Lung (tissue), 11 donors: ENCODE measurements at regions not wholly inside any gene's neighbourhood (a gene's known extent, or its start where the extent isn't known, plus 50 kb on each side); places are given as distances from the start of the nearest gene placed in this dataset.
A peak's percentile ranks its signal among the peaks of the same experiment; 100 is the strongest.

Source experiments
- ATAC-seq: fragments of 200-7000 bp; cut with Tn5 transposase; one replicate; pipeline ENCODE4 v1.9.1; 2020; ENCODE audit warnings: moderate number of reproducible peaks; ENCODE audit not compliant: insufficient read depth, low FRiP score
- DNase-seq, 3 donors: peaks; one replicate each; pipeline ENCODE4 v3.0.0-alpha.2; 2013 to 2017
- H3K27ac ChIP-seq, 2 donors: one replicate each; pipeline ENCODE4 v1.5.1; 2013; ENCODE audit warnings: mild to moderate bottlenecking in 2 of 2, moderate library complexity in 2 of 2, control low read depth in 1 of 2, inconsistent platforms in 1 of 2, low read depth in 1 of 2, low read length in 1 of 2
- H3K27me3 ChIP-seq, 3 donors: one replicate each; pipeline ENCODE4 v1.5.1; 2013; ENCODE audit warnings: low read length in 2 of 3; ENCODE audit not compliant: control insufficient read depth in 3 of 3, insufficient read depth in 3 of 3
- H3K36me3 ChIP-seq, 4 donors: one replicate each; pipeline ENCODE4 v1.5.1; 2013; ENCODE audit warnings: low read length in 4 of 4, mild to moderate bottlenecking in 1 of 4, moderate library complexity in 1 of 4; ENCODE audit not compliant: control insufficient read depth in 4 of 4, insufficient read depth in 4 of 4
- H3K4me1 ChIP-seq, 5 donors: one replicate each; pipeline ENCODE4 v1.5.1; 2013; ENCODE audit warnings: low read length in 5 of 5, mild to moderate bottlenecking in 2 of 5, moderate library complexity in 1 of 5; ENCODE audit not compliant: control insufficient read depth in 5 of 5, insufficient read depth in 5 of 5
- H3K4me3 ChIP-seq: one replicate; pipeline ENCODE4 v1.5.1; 2013; ENCODE audit warnings: mild to moderate bottlenecking, control low read depth, moderate library complexity
- H3K9ac ChIP-seq, 2 donors: one replicate each; pipeline ENCODE4 v1.5.1; 2013; ENCODE audit warnings: low read length in 2 of 2, control low read depth in 1 of 2; ENCODE audit not compliant: insufficient read depth in 1 of 2
- H3K9me3 ChIP-seq, 4 donors: one replicate each; pipeline ENCODE4 v1.5.1; 2013; ENCODE audit warnings: low read length in 3 of 4, mild to moderate bottlenecking in 1 of 4, moderate library complexity in 1 of 4; ENCODE audit not compliant: control insufficient read depth in 4 of 4, insufficient read depth in 3 of 4
- WGBS, 2 donors: extraction: QIAGEN DNeasy Blood & Tissue Kit; methylation state at CpG; one replicate each; pipeline ENCODE4 v1.1.7; 2013; 5-methylcytosine and 5-hydroxymethylcytosine counted together
- TF ChIP-seq, protein P1 (sequence below): IDR thresholded peaks from 2 replicates; pipeline ENCODE4 v1.5.1; 2012; ENCODE audit warnings: mild to moderate bottlenecking; ENCODE audit errors: control extremely low read depth, extremely low read depth
- donor health status: control.
- donor health status: control.
- donor health status: Bipolar disorder and iron deficiency.
- donor health status: healthy.
- donor health status: DM: yes; HTN: yes; CAD: no.

DNA sequence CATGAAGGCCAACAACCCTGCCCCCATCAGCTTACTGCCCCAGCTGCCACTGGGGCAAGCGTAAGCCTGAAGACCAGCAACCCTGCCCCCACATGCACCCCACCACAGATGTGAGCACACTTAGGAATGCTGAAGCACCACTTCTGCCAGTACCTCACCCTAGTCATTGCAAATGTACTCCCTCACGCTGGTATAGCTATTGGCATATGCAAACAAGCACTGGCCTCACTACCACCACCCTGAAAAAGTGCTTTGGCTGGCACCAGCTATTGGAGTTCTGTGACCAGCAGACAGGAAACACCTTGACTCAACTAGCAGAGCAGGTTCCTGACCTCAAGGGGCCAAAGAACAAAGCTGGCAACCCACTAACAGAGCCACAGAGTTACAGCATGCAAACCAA, 534.4 kb upstream of the POU3F4 start:
- no peaks in the 10 kb centered on the region for H3K4me1 ChIP-seq
- no peaks in the 10 kb centered on the region for H3K27me3 ChIP-seq
- DNase-seq, result peak in 2 of 3 donors; percentile 1 to 5
- 27 to 34% methylated on average over 2 of the region's 2 CpGs for WGBS, 2 donors
- no peak overlapping the region for H3K9ac ChIP-seq
- no peak for ATAC-seq
- TF ChIP-seq, protein P1, sequence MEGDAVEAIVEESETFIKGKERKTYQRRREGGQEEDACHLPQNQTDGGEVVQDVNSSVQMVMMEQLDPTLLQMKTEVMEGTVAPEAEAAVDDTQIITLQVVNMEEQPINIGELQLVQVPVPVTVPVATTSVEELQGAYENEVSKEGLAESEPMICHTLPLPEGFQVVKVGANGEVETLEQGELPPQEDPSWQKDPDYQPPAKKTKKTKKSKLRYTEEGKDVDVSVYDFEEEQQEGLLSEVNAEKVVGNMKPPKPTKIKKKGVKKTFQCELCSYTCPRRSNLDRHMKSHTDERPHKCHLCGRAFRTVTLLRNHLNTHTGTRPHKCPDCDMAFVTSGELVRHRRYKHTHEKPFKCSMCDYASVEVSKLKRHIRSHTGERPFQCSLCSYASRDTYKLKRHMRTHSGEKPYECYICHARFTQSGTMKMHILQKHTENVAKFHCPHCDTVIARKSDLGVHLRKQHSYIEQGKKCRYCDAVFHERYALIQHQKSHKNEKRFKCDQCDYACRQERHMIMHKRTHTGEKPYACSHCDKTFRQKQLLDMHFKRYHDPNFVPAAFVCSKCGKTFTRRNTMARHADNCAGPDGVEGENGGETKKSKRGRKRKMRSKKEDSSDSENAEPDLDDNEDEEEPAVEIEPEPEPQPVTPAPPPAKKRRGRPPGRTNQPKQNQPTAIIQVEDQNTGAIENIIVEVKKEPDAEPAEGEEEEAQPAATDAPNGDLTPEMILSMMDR, result no peak
- H3K27ac ChIP-seq, result no peak overlapping the region
- H3K4me3 ChIP-seq, result no peak overlapping the region
- H3K36me3 ChIP-seq, result no peaks in the 10 kb centered on the region
- no peaks in the 10 kb centered on the region for H3K9me3 ChIP-seq

DNA sequence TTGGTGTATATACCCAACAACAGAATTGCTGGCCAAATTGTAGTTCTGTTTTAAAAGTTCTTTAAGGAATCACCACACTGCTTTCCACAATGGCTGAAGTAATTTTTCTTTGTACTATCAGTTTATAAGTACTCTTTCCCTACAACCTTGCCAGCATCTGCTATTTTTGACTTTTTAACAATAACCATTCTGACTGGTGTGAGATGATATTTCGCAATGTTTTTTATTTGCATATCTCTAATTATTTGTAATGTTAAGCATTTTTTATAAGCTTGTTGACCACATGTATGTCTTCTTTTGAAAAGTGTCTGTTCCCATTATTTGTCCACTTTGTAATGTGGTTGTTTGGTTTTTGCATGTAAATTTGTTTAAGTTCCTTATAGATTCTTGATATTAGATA, 509.9 kb upstream of the POU3F4 start:
- H3K27ac ChIP-seq, result no peak overlapping the region
- H3K9ac ChIP-seq, result no peak overlapping the region
- 90 to 91% methylated on average over 1 of the region's 1 CpG for WGBS, 2 donors
- no peak for ATAC-seq
- H3K36me3 ChIP-seq, result no peaks in the 10 kb centered on the region
- no peaks in the 10 kb centered on the region for H3K9me3 ChIP-seq
- no peak for DNase-seq
- no peaks in the 10 kb centered on the region for H3K27me3 ChIP-seq
- no peaks in the 10 kb centered on the region for H3K4me1 ChIP-seq
- TF ChIP-seq, protein P1, result no peak
- H3K4me3 ChIP-seq, result no peak overlapping the region

DNA sequence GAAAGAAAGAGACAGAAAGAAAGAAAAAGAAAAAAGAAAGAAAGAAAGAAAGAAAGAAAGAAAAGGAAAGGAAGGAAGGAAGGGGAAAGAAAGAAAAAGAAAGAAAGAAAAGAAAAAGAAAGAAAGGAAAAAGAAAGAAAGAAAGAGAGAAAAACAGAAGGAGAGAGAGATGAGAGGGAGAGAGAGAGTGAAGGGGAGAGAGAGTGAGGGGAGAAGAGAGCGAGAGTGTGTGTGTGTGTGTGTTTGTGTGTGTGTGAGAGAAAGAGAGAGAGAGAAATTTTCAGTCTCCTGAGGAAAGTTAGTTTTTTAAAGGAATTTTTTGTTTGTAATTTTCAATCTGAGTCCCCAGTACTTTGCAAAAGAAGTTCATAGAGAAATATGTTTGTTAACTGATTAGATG, 504.1 kb upstream of the POU3F4 start:
- Histone ChIP-seq H3K4me1 (no peaks in the 10 kb centered on the region), H3K4me3 (no peak overlapping the region)
- WGBS, 2 donors, result 74 to 92% methylated on average over 1 of the region's 1 CpG

DNA sequence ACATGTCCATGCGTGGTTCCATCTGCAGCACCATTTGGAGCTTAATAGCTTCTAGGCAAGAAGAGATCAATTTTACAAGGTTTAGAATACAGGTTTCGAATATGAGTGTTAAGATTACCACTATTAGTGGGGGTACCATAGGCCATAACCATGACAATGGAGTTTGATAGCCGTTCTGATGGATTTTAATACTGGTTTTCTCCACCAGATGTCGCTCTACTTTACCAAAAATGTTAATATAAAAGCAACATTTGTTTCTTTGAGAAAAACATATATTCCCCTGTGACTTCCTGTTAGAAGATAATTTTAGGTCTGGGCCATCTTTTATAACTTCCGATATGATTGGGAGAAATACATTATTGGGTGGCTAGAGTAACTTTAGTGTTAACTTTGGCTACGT, 499.7 kb upstream of the POU3F4 start:
- WGBS, 2 donors, result 51 to 64% methylated on average over 6 of the region's 6 CpGs
- ATAC-seq, result no peak
- Histone ChIP-seq H3K27ac (no peak overlapping the region), H3K9ac (no peak overlapping the region), H3K27me3 (no peaks in the 10 kb centered on the region), H3K4me3 (no peak overlapping the region), H3K4me1 (no peaks in the 10 kb centered on the region), H3K9me3 (no peaks in the 10 kb centered on the region), H3K36me3 (no peaks in the 10 kb centered on the region)
- DNase-seq, result no peak
- TF ChIP-seq, protein P1, result no peak

More for the DNA sequence above, 504.1 kb upstream of the POU3F4 start:
- TF ChIP-seq, protein P1, result no peak
- no peaks in the 10 kb centered on the region for H3K36me3 ChIP-seq
- no peaks in the 10 kb centered on the region for H3K27me3 ChIP-seq
- DNase-seq, result no peak
- H3K9ac ChIP-seq, result no peak overlapping the region
- H3K9me3 ChIP-seq, result no peaks in the 10 kb centered on the region
- H3K27ac ChIP-seq, result no peak overlapping the region
- ATAC-seq, result no peak
